HG02885 (cell line): ENCODE measurements at regions not wholly inside any gene's neighbourhood (a gene's known extent, or its start where the extent isn't known, plus 50 kb on each side); places are given as distances from the start of the nearest gene placed in this dataset.
"Not testable (repeated sequence)": the region's sequence is repeated elsewhere in the genome, so short reads cannot be mapped to it uniquely, and the experiment has no call there.

Experiments used
- ATAC-seq: cut with Tn5 transposase; IDR thresholded peaks from one replicate; pipeline ENCODE4 v1.9.1; 2021; ENCODE audit warnings: mild to moderate bottlenecking; ENCODE audit not compliant: unreplicated experiment, poor library complexity

DNA sequence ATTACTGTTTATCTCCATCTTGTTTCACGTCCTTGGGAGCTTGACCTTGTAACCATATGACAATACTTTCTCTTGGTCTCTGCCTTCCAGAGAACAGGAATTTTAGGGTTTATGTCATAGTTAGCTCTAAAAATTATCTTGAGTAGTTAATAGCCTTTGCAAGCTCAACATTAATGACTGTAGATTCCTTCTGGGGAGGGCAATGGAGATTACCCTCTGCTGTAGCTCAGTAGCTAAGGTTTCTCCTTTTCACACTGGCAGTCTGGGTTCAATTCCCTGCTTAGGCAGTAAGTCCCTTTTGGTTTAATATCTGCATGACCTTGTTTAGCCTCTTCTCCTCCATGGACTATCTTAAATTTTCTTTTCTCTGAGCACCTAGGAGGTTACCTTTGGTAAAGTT is 181.7 kb upstream of the GPR101 start:
- ATAC-seq: no peak

DNA sequence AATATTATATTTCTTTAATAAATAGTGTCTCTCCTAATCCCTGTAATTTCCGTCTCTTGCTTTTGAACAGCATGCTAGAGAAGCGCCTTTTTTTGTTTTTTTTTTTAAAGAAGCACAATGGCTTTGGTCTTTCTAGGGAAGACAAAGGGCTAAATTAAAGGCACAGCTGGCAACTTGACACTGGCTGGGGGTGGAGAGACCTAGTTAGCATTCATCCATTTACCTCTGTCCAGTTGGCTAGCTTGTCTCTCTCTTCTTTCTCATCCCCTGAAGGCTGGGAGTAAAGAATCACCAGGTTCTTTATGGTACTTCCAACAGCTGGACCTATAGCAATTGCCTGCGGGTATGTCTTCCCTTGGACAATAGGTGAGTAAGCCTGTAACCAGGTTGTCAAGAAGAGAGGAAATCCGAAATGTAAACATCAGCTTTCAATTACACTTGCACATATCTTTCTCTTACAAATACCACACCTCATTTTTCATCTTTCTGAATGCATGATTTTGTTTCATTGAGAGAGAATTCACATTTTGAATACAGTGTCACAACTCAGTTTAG is 178.4 kb upstream of the GPR101 start:
- ATAC-seq: no peak

DNA sequence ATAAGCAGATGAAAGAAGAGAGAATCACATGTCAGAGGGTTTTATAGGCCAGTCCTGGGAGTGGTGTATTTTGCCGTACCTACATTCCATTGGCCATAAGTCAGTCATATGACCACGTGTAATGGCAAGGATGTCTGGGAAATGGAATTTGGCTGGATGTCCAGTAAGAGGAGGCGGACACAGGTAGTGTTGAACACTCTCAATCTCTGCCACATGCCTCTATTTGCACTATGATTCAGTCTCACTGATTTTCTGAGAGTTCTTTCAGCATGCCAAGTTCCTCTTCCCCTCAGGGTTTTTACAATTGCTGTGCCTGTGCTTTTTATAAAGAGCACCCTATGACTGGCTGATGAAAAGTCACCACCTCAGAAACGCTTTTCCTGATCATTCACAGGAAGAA is 164.2 kb upstream of the GPR101 start:
- ATAC-seq: no peak

GRCh38 chrX:137195991-137196390 is 162.2 kb upstream of the GPR101 start:
- ATAC-seq: no peak

GRCh38 chrX:137195296-137195695 is 161.5 kb upstream of the GPR101 start:
- no peak for ATAC-seq

DNA sequence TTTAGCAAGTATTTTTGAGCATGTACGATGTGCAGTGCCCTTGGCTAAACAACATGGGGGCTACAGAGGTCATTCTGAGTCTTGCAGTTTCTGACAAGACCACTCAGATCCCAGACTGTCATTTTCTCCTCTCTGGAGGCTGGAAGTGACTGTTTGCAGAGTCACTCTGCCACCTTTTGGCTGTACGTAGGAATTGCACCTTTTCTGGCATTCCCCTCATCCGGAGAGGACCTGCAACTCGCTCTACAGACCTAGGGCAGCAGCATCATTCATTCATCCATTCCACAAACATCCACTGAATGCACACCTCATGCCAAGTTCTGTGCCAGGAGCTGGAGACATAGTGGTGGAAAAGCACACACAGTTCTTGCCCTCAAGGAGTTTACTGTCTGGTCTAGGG is 160.4 kb upstream of the GPR101 start:
- peak; percentile 68 for ATAC-seq

DNA sequence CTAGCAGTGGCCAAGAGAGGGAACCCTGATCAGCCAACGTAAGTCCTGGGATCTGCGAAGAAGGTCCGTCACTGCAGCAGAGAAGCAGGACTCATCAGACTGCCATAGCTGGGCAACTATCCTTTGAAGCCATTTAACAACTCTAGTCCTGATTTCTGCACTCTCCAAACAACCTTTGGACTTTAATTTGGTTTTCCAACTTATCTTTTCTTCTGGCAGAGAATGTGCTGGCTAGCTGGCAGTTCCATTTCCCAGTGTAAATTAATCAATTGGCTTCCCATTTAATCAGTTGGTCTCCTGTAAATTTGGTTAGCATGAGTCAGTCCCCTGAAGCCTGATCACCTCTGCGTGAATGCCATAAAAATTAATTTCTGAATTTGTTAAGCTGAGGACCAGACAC is 153.7 kb upstream of the GPR101 start:
- ATAC-seq: no peak

GRCh38 chrX:137178392-137178791 is 144.6 kb upstream of the GPR101 start:
- ATAC-seq: no peak

- no peak for ATAC-seq
Measured at GRCh38 chrX:137172317-137172948, 138.6 kb upstream of the GPR101 start.

DNA sequence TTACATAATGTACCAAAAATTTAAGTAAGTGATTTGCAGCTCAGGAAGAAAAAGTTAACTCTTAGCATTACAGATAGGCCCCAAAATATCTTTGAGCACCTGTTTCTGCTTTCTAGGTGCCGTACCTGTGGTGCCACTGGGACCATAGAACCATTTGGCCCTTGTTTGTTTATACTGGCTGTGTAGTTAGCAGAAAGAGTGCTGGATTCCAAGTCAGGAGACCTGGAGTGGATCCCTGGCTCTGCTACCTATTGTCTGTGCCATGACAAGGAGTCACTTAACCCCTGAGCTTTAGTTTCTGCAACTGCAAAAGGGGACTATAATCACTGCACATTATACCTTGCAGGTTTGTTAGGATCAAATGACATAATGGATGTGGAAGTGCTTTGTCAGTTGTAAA is 137.8 kb upstream of the GPR101 start:
- no peak for ATAC-seq

DNA sequence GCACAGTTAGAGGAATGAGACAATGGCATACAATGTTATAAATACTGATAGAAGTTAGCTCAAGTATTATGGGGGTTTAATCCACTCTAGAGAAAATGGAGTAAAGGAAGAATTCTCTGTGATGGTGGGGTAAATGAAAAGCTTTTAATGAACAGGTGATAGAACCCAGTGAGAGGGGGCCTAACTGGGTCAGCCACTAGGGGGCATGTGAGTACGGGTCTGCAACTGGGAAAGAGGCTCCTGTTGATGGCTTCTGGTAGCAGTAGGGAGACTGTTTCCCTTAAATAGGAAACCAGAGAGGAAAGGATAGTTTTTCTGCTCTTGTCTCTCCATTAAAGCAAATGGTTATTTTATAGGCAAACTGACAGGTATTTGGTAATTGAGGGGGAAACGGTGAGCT is 132.8 kb upstream of the GPR101 start:
- ATAC-seq: peak; percentile 47

GRCh38 chrX:137164329-137164728 is 130.5 kb upstream of the GPR101 start:
- no peak for ATAC-seq

GRCh38 chrX:137151403-137151802 is 117.6 kb upstream of the GPR101 start:
- ATAC-seq: no peak

DNA sequence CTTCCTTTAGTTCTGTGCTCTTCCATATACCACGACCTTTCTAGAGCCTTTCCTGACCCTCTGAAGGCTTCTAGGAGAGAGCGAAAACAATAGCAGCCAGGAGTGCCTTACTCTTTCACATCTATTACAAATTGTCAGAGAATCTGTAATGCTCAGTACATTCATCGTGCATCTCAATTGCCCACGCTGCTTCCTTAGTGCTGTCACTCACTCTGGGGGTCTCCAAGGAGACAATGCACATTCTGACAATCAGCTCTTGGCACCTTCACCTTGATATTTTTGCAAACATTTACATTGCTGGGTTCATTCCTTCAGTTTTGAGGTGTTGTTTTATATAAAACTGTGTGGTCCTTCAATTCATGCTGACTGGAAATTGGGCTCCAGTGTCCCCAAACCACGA is 110.1 kb upstream of the GPR101 start:
- ATAC-seq: no peak

GRCh38 chrX:137122651-137123050 is 88.9 kb upstream of the GPR101 start:
- not testable (repeated sequence) for ATAC-seq

DNA sequence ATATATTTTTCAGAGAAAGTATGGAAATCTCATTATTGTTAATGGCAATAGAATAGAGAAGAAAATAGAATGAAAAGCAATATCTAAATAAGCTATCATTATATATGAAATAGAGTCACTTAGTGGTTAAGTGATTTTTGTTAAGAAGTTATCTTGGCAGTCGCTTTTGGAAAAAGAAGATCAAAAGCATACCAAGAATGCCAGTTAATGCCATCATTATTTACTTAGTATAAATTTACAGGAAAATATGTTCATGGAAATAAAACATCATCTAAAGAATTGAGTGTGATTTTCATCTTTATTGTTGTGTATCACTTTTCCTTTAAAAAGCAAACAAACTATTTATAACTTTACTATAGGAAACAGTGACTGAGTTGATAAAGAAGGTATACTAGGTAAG is 85.3 kb upstream of the GPR101 start:
- no peak for ATAC-seq

DNA sequence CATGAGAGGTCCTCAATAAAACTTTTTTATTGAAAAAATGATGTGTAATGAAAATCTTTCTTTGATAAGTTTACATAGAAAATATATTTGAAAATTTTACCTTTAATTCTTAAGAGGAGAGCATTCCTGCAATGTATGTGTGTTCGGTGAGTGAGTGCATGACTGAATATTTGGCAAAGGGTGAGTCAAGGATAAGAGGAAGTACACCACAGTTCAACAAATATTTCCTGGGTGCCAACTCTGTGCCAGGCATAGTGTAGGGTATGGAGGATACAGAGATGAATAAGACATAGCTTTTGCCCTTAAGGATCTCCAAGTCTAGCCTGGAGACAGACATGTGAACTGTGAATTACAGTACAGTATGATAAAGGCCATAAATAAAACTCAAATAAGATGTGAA is 84.7 kb upstream of the GPR101 start:
- ATAC-seq: no peak

- ATAC-seq: no peak
Measured at GRCh38 chrX:137118136-137118535, 84.3 kb upstream of the GPR101 start.

- ATAC-seq: not testable (repeated sequence)
Measured at GRCh38 chrX:137107877-137108276, 74.1 kb upstream of the GPR101 start.

DNA sequence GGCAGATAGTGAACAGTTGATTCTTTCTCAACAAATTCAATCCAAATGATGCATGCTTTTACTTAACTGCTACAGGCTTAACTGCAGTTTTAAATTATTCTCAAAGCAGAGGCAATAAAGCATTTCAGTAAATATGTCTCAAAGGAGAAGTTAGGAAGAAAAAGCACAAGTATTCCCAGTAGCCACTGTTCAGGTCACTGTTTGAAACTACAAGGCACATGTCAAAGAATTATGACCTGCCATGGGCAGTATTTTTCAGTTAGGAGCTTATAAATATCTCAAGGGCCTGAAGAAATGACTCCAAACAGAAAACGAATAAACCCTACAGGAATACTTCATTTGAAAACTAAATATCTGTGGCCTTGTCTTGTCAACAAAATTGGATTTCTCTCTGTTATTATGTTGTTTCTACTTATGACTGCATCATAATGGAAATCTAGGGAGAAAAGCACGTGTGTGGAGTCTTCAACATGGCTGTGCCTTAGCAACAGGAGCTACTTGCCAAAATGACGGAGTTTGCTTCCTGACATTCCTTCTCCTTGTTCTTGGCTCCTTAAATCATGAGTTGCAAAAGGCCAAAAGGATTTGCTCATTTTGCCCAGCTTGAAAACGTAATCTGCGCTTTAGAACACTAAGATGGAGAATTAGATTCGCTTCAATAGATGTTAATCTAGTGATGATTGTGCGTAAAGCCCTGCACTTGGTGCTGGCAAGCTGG is 67.6 kb upstream of the GPR101 start:
- ATAC-seq: no peak
